ENCODE measurements at regions not wholly inside any gene's neighbourhood (a gene's known extent, or its start where the extent isn't known, plus 50 kb on each side); places are given as distances from the start of the nearest gene placed in this dataset.

DNA sequence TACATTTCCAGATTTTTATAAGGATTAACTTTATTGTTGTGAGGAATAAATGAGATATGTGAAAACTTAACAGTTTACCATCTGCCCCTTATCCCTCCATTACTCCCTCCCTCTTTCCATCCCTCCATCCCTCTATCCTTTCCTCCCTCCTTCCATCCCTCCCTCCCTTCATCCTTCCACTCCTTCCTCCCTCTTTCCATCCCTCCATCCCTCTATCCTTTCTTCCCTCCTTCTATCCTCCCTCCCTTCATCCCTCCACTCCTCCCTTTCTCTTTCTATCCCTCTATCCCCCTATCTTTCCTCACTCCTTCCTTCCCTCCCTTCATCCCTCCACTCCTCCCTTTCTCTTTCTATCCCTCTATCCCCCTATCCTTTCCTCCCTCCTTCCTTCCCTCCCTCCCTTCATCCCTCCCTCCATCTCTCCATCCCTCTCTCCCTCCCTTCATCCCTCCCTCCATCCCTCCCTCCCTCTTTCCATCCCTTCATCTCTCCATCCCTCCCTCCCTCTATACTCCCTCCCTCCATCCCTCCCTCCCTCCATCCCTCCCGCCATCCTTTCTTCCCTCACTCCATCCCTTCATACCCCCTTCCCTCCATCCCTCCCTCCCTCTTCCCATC lies 181.8 kb upstream of the PLXNC1 start:
- TF ChIP-seq EZH2 (IDR thresholded peaks at IDR 0.05; ENCODE audit: insufficient read depth, low read length): no peak
- TF ChIP-seq, protein P1, sequence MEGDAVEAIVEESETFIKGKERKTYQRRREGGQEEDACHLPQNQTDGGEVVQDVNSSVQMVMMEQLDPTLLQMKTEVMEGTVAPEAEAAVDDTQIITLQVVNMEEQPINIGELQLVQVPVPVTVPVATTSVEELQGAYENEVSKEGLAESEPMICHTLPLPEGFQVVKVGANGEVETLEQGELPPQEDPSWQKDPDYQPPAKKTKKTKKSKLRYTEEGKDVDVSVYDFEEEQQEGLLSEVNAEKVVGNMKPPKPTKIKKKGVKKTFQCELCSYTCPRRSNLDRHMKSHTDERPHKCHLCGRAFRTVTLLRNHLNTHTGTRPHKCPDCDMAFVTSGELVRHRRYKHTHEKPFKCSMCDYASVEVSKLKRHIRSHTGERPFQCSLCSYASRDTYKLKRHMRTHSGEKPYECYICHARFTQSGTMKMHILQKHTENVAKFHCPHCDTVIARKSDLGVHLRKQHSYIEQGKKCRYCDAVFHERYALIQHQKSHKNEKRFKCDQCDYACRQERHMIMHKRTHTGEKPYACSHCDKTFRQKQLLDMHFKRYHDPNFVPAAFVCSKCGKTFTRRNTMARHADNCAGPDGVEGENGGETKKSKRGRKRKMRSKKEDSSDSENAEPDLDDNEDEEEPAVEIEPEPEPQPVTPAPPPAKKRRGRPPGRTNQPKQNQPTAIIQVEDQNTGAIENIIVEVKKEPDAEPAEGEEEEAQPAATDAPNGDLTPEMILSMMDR (IDR thresholded peaks at IDR 0.05; ENCODE audit: insufficient read depth, low read depth, low read length): no peak
- no peak overlapping the region for H3K27ac Mint-ChIP-seq (ENCODE audit: unreplicated experiment)
- H3K4me1 Mint-ChIP-seq (ENCODE audit: low read depth, unreplicated experiment): no peaks in the 10 kb centered on the region
- peaks cover 8% of the 10 kb centered on the region for H3K9me3 Mint-ChIP-seq (ENCODE audit: unreplicated experiment)
- Histone ChIP-seq H3K36me3 (ENCODE audit: insufficient read depth, low read length) (no peaks in the 10 kb centered on the region), H3K27ac (ENCODE audit: low read depth, low read length) (no peak overlapping the region), H3K9ac (ENCODE audit: low read length) (no peak overlapping the region), H3K27me3 (ENCODE audit: insufficient read depth, low read length) (no peaks in the 10 kb centered on the region), H4K20me1 (ENCODE audit: insufficient read depth, low read length) (no peaks in the 10 kb centered on the region), H3K9me3 (ENCODE audit: insufficient read depth, low read depth, low read length) (no peaks in the 10 kb centered on the region), H3K79me2 (ENCODE audit: insufficient read depth, low read length) (no peaks in the 10 kb centered on the region), H3K4me1 (ENCODE audit: insufficient read depth, low read length) (no peaks in the 10 kb centered on the region), H2AFZ (ENCODE audit: low read depth, low read length) (no peak overlapping the region), H3K4me2 (ENCODE audit: low read length) (no peak overlapping the region), H3K4me3 (ENCODE audit: insufficient read depth, low read depth, low read length) (no peak overlapping the region)
- H3K36me3 Mint-ChIP-seq (ENCODE audit: low read depth, unreplicated experiment): no peaks in the 10 kb centered on the region
- FAIRE-seq (no peak), DNase-seq (ENCODE audit: low read depth) (no peak)
- H3K4me3 Mint-ChIP-seq (ENCODE audit: unreplicated experiment): no peak overlapping the region
- peaks cover 6% of the 10 kb centered on the region for H3K27me3 Mint-ChIP-seq (ENCODE audit: low read depth, unreplicated experiment)

DNA sequence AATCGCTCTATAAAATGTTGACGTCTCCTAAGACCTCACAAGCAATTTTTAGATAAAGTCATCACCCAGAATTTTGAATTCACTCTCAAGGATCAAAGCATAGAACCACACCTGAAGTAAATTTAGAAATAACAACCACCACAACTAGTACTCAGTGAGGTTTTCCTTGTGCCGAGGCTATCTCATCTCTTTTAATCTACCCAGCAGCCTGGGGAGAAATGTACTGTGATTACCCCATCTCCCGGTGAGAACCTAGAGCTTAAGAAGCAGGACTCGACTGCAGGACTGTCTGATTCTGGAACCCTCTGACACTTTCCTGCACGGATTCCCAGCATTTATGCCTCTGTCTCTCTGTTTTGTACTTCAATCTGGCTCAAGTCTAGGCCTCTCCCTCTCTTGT lies 180.9 kb upstream of the PLXNC1 start:
- H3K4me2 ChIP-seq (ENCODE audit: low read length): no peak overlapping the region
- no peak overlapping the region for H3K27ac Mint-ChIP-seq (ENCODE audit: unreplicated experiment)
- H3K9me3 ChIP-seq (ENCODE audit: insufficient read depth, low read depth, low read length): no peaks in the 10 kb centered on the region
- FAIRE-seq (no peak), DNase-seq (ENCODE audit: low read depth) (no peak)
- no peak overlapping the region for H2AFZ ChIP-seq (ENCODE audit: low read depth, low read length)
- no peaks in the 10 kb centered on the region for H3K79me2 ChIP-seq (ENCODE audit: insufficient read depth, low read length)
- peaks cover 6% of the 10 kb centered on the region for H3K27me3 Mint-ChIP-seq (ENCODE audit: low read depth, unreplicated experiment)
- no peak overlapping the region for H3K27ac ChIP-seq (ENCODE audit: low read depth, low read length)
- H3K4me1 ChIP-seq (ENCODE audit: insufficient read depth, low read length): peaks cover 2% of the 10 kb centered on the region
- no peak overlapping the region for H3K4me3 ChIP-seq (ENCODE audit: insufficient read depth, low read depth, low read length)
- no peaks in the 10 kb centered on the region for H3K27me3 ChIP-seq (ENCODE audit: insufficient read depth, low read length)
- H3K4me1 Mint-ChIP-seq (ENCODE audit: low read depth, unreplicated experiment): no peaks in the 10 kb centered on the region
- H3K4me3 Mint-ChIP-seq (ENCODE audit: unreplicated experiment): no peak overlapping the region
- no peaks in the 10 kb centered on the region for H3K36me3 Mint-ChIP-seq (ENCODE audit: low read depth, unreplicated experiment)
- H4K20me1 ChIP-seq (ENCODE audit: insufficient read depth, low read length): no peaks in the 10 kb centered on the region
- no peaks in the 10 kb centered on the region for H3K36me3 ChIP-seq (ENCODE audit: insufficient read depth, low read length)
- TF ChIP-seq, protein P1 (IDR thresholded peaks at IDR 0.05; ENCODE audit: insufficient read depth, low read depth, low read length): no peak
- no peak for TF ChIP-seq EZH2 (IDR thresholded peaks at IDR 0.05; ENCODE audit: insufficient read depth, low read length)
- no peak overlapping the region for H3K9ac ChIP-seq (ENCODE audit: low read length)
- H3K9me3 Mint-ChIP-seq (ENCODE audit: unreplicated experiment): peaks cover 8% of the 10 kb centered on the region

DNA sequence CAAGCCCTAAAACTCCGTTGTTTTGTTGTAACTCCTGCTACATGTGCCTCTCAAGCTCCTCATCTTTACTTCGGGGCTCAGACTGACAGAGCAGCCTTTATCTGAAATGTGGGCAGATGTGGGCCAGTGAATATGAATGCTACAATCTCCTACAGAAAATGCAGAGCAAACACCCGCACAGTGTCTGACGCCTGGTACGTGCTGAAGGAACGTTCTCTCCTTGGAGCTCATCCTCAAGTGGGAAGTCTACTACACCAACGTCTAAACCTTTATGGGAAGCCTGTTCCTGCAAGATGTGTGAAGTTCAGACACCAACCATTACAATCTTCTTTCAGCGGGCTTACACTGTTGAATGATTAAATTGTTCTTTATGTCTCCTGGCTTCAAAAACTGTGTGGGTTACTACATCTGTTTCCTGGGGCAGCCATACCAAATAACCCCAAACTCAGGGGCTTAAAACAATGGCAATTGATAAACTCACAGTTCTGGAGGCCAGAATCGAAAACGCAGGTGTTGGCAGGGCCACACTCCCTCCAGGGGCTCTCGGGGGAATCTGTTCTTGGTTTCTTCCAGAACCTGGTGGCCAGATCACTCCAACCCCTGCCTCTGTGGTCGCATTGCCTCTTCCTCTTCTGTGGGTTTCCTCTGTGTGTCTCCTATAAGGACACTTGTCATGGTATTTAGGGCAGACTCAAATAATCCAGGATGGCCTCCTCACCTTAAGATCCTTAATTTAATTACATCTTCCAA lies 179.7 kb upstream of the PLXNC1 start:
- Histone ChIP-seq H3K4me3 (ENCODE audit: insufficient read depth, low read depth, low read length) (no peak overlapping the region), H2AFZ (ENCODE audit: low read depth, low read length) (no peak overlapping the region), H3K9ac (ENCODE audit: low read length) (no peak overlapping the region), H3K27ac (ENCODE audit: low read depth, low read length) (no peak overlapping the region), H3K9me3 (ENCODE audit: insufficient read depth, low read depth, low read length) (no peaks in the 10 kb centered on the region), H3K4me1 (ENCODE audit: insufficient read depth, low read length) (peaks cover 6% of the 10 kb centered on the region), H3K4me2 (ENCODE audit: low read length) (no peak overlapping the region), H3K79me2 (ENCODE audit: insufficient read depth, low read length) (no peaks in the 10 kb centered on the region), H3K36me3 (ENCODE audit: insufficient read depth, low read length) (no peaks in the 10 kb centered on the region), H4K20me1 (ENCODE audit: insufficient read depth, low read length) (no peaks in the 10 kb centered on the region), H3K27me3 (ENCODE audit: insufficient read depth, low read length) (no peaks in the 10 kb centered on the region)
- Mint-ChIP-seq H3K9me3 (ENCODE audit: unreplicated experiment) (peaks cover 4% of the 10 kb centered on the region), H3K27me3 (ENCODE audit: low read depth, unreplicated experiment) (peaks cover 6% of the 10 kb centered on the region), H3K36me3 (ENCODE audit: low read depth, unreplicated experiment) (no peaks in the 10 kb centered on the region), H3K4me3 (ENCODE audit: unreplicated experiment) (no peak overlapping the region), H3K27ac (ENCODE audit: unreplicated experiment) (no peak overlapping the region), H3K4me1 (ENCODE audit: low read depth, unreplicated experiment) (peaks cover 6% of the 10 kb centered on the region)
- TF ChIP-seq, protein P1 (IDR thresholded peaks at IDR 0.05; ENCODE audit: insufficient read depth, low read depth, low read length): no peak
- TF ChIP-seq EZH2 (IDR thresholded peaks at IDR 0.05; ENCODE audit: insufficient read depth, low read length): no peak
- FAIRE-seq: peak; percentile 32
- DNase-seq (ENCODE audit: low read depth): no peak
